HL-60 (cell line): ENCODE measurements at regions not wholly inside any gene's neighbourhood (a gene's known extent, or its start where the extent isn't known, plus 50 kb on each side); places are given as distances from the start of the nearest gene placed in this dataset.

Experiments used
- DNase-seq, 2 experiments: peaks; one replicate each; pipeline ENCODE4 v3.0.0-alpha.2; 2010 to 2020; ENCODE audit warnings: low read depth in 1 of 2, low spot score in 1 of 2
- H3K27ac ChIP-seq: fragments of 250-450 bp; sonication (Bioruptor Pico); replicated peaks from 2 replicates; pipeline ENCODE4 v1.5.1; 2020; ENCODE audit warnings: mild to moderate bottlenecking, moderate library complexity
- H3K27me3 ChIP-seq: fragments of 250-450 bp; sonication (Bioruptor Pico); 2 replicates; pipeline ENCODE4 v1.5.1; 2021; ENCODE audit warnings: mild to moderate bottlenecking, moderate library complexity; ENCODE audit not compliant: insufficient read depth, poor library complexity, severe bottlenecking
- H3K4me3 ChIP-seq: replicated peaks from 2 replicates; pipeline ENCODE4 v1.5.1; 2011; ENCODE audit warnings: mild to moderate bottlenecking, control low read depth, low read length; ENCODE audit not compliant: insufficient read depth
- CTCF ChIP-seq: IDR thresholded peaks from one replicate; pipeline ENCODE4 v1.5.1; 2011; ENCODE audit warnings: low read length, control low read depth, inconsistent platforms; ENCODE audit not compliant: insufficient read depth
- GABPA ChIP-seq: IDR thresholded peaks from 2 replicates; pipeline ENCODE4 v1.6.1; 2012; ENCODE audit warnings: low read depth
- POLR2AphosphoS5 ChIP-seq: IDR thresholded peaks from 2 replicates; pipeline ENCODE4 v1.6.1; 2012; ENCODE audit warnings: low read depth
- REST ChIP-seq: IDR thresholded peaks from 2 replicates; pipeline ENCODE4 v1.6.1; 2012; ENCODE audit warnings: low read depth; ENCODE audit not compliant: insufficient replicate concordance
- SPI1 ChIP-seq: IDR thresholded peaks from 2 replicates; pipeline ENCODE4 v1.6.1; 2012; ENCODE audit warnings: low read depth, mild to moderate bottlenecking, borderline replicate concordance

GRCh38 chr2:12605366-12605765 lies 111.4 kb upstream of the TRIB2 start:
- Histone ChIP-seq H3K27ac (no peak overlapping the region), H3K27me3 (no peaks in the 10 kb centered on the region), H3K4me3 (no peak overlapping the region)
- no peak for DNase-seq
- TF ChIP-seq SPI1 (no peak), GABPA (no peak), POLR2AphosphoS5 (no peak), REST (no peak), CTCF (no peak)

DNA sequence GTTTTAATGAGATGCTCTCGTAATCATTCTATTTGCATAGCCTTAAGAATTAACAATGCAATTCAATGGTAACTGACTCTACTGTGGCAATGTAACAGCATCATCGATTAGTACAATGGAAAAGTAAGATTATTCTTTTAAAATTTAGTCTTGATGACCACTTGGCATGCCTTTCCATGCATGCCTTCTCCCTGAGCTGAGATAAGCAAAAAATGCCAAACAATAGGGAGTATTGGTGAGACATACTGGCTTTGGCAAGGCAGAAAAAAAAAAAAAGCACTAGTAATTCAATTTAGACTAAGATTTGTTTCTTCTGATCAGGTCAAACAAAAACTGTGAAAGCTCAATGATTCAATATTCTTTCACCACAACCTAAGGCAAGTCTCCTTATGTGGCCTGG lies 110.8 kb upstream of the TRIB2 start:
- no peak overlapping the region for H3K27ac ChIP-seq
- TF ChIP-seq POLR2AphosphoS5 = no peak
- no peak for TF ChIP-seq CTCF
- TF ChIP-seq GABPA = no peak
- no peak for TF ChIP-seq SPI1
- TF ChIP-seq REST = no peak
- H3K27me3 ChIP-seq = no peaks in the 10 kb centered on the region
- H3K4me3 ChIP-seq = no peak overlapping the region
- no peak for DNase-seq

DNA sequence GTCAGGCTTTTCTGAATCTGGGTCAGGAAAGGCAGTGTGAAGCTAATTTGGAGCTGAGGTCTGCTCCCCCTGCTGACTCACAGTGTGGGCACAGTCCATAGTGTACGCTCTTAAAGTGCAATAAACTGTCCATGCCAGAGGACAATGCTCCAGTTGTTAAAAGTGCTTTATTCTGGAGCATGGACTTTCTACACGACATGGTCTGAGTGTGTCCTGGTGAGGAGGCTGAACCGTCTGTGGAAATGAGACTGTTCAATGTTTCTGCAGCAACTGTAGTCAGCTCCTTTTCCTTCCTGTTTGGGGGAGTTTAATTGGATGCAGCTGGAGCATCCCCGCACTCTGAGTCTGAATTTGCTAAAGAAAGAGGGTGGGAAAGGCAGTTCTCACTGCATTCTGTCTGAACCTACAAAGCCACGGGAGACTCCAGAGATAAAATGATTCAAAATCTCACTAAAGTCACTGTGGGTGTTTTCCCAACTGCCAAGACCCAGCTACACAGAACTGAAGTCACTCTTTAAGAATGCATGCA lies 110.2 kb upstream of the TRIB2 start:
- no peak for TF ChIP-seq REST
- no peak for TF ChIP-seq GABPA
- no peak for TF ChIP-seq CTCF
- TF ChIP-seq POLR2AphosphoS5 = no peak
- no peak for TF ChIP-seq SPI1
- no peak for DNase-seq
- no peak overlapping the region for H3K4me3 ChIP-seq
- H3K27ac ChIP-seq = no peak overlapping the region
- no peaks in the 10 kb centered on the region for H3K27me3 ChIP-seq
